D721Med (cell line): ENCODE measurements at regions not wholly inside any gene's neighbourhood (a gene's known extent, or its start where the extent isn't known, plus 50 kb on each side); places are given as distances from the start of the nearest gene placed in this dataset.
A peak's percentile ranks its signal among the peaks of the same experiment; 100 is the strongest.

Experiments used
- DNase-seq: peaks from one replicate; pipeline ENCODE4 v3.0.0; 2011; ENCODE audit warnings: low spot score; ENCODE audit not compliant: insufficient read length
- FAIRE-seq: peaks from 2 replicates; lab custom pipeline; 2011; peaks lifted over from hg19 to GRCh38; lab: Jason Lieb, UNC
- TF ChIP-seq, protein P1 (sequence below): IDR thresholded peaks from 2 replicates; pipeline ENCODE4 v1.5.1; 2012; ENCODE audit warnings: mild to moderate bottlenecking, control low read depth; ENCODE audit not compliant: insufficient read depth; ENCODE audit errors: missing control alignments

DNA sequence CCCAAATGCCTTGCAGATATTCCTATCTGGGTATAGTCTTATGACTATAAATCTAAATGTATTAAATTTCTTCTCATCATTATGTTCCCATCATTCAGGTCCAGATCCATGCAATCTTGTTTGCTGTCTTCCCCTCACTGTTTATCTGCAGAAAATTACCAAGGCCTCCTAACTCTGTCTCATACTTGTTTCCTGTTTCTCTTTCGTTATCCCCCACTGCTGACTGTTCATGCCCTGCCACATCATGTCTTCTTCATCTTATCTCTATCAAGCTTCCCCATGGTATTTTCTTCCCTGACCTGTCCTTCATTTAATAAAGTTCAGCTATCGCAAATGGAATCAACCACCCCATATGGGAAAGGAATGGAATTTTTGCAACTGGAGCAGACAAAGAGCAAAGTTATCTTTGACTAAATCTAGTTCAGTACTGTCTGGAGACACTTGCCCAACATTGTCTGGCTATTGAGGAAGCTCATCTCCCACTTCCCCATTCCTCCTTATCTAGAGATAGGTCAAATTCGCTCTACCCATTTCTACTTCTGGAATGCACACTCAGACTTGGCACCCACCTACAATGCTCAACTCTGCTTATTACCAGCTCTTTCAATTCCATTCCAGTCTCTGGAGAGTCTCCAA, 1358.1 kb downstream of the EFNB2 start:
- no peak for FAIRE-seq
- no peak for DNase-seq

DNA sequence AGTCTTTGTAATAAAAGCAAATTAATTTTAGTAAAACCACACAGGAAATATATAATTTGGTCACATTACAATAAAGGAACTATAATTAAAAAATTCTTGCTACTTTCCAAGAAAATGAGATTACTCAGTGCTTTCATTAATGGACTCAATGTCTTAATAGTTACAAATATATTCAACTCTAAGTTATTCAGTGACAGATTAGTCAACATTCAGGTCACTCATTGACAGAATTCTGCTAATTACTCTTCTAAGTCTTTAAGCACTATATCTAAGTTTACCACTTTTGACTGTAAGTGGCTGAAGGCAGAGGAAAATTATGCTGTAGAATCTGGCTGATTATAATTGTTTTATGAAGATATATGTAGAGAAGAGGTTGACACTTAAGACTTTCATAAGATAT, 1365.0 kb downstream of the EFNB2 start:
- DNase-seq (no peak), FAIRE-seq (no peak)
- TF ChIP-seq, protein P1, sequence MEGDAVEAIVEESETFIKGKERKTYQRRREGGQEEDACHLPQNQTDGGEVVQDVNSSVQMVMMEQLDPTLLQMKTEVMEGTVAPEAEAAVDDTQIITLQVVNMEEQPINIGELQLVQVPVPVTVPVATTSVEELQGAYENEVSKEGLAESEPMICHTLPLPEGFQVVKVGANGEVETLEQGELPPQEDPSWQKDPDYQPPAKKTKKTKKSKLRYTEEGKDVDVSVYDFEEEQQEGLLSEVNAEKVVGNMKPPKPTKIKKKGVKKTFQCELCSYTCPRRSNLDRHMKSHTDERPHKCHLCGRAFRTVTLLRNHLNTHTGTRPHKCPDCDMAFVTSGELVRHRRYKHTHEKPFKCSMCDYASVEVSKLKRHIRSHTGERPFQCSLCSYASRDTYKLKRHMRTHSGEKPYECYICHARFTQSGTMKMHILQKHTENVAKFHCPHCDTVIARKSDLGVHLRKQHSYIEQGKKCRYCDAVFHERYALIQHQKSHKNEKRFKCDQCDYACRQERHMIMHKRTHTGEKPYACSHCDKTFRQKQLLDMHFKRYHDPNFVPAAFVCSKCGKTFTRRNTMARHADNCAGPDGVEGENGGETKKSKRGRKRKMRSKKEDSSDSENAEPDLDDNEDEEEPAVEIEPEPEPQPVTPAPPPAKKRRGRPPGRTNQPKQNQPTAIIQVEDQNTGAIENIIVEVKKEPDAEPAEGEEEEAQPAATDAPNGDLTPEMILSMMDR: no peak

More for the DNA sequence above, 1358.1 kb downstream of the EFNB2 start:
- TF ChIP-seq, protein P1: no peak

DNA sequence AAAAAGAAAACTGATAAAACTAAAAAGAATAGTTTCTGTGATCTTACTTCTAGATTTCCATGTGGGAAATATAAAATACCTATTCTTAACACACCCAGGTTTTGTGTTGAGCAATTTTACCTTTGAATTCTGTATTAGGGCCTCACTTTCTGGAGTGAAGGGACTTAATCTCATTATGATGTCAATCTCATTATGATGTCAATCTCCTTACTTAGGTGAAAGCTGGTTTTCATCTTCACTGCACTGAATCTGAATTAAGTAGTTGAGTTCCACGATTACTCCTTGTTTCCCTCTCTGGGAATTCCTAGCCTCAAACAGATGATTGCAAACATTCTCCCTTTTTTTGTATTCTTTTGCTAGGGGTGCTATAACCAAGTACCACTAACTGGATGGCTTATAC, 1367.2 kb downstream of the EFNB2 start:
- TF ChIP-seq, protein P1: no peak
- no peak for DNase-seq
- FAIRE-seq: peak; percentile 64

DNA sequence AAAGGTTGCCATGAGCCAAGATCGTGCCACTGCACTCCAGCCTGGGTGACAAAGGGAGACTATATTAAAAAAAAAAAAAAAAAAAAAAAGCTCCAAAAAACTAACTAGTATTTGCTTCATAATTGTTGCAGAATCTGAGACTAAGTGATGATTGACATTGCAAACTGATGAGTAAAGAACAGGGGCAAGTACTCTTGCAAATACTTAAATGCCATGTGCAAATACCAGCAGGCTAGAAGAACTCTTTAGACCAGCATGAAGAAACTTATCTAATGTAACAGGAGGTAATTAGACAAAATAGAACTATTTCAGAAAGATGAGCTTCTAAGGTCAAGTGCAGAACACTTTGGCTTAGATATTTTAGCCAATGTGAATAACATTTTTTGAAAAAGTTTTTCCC, 1368.1 kb downstream of the EFNB2 start:
- FAIRE-seq (no peak), DNase-seq (no peak)
- TF ChIP-seq, protein P1: no peak

DNA sequence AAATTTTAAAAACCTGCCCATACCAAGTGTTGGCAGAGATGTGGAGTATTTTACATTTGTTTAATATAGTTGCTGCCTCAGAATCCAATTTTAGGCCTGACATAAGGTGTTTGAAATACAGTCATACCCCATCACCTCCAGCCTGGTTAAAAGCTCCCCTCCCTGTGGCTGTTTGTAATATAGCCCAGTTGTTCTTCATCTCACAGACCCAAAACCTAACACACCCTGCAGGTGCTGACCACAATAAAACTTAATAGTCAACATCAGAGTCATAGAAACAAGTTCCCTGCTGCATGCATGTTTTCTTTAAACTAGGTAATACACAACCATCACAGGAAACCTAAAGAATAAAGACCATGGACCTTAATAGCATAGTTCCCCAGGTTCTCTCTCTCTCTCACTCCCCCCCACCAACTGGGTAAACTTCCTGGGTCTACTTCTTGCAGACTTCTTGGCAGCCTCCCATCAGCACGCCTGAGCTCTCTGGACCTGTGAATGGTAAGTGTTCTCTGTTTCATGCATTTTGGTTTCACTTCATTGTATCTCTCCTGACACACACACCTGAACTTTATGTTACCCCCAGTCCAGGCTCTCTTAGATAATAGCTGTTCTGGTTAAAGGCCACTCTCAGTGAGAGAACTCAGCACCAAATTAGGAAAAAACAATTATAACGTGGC, 1369.9 kb downstream of the EFNB2 start:
- no peak for DNase-seq
- no peak for FAIRE-seq
- TF ChIP-seq, protein P1: no peak

DNA sequence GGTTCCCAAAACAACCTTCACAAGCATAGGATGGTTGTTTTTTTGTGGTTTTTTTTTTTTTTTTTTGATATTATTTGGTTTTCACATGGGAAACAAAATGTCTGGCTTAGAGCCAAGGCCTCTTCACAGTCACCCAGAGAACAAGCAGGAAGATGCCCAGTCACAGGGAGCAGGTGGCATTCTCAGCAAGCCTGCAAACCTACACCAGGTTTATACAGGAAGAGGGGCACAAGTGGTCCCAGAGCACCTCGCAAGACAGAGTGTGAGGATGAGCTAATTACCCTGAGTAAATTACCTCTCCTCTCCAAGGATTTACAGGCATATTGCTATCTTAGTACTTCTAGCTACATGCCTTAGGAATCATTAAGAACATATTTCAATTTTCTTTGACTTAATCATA, 1375.6 kb downstream of the EFNB2 start:
- TF ChIP-seq, protein P1: no peak
- no peak for DNase-seq
- no peak for FAIRE-seq

DNA sequence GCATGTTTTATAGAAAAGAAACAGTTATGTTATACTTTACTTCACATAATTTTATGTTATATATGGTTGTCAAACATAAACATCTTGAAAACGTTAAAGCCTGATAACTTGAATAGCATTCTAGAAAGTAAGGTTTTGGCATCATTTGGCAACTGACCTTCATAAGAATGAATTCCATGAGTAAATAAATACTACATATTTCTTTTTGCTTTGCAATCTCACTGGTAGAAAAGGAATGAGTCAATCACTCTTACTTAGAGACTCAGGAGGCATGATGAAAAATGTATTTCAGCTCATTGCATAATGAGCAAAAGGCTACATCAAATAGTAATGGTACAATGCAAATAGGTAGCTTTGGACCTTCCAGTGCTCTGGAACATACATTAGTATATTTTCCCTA, 1381.9 kb downstream of the EFNB2 start:
- TF ChIP-seq, protein P1: no peak
- DNase-seq (no peak), FAIRE-seq (no peak)
